ENCODE measurements at regions not wholly inside any gene's neighbourhood (a gene's known extent, or its start where the extent isn't known, plus 50 kb on each side); places are given as distances from the start of the nearest gene placed in this dataset.

DNA sequence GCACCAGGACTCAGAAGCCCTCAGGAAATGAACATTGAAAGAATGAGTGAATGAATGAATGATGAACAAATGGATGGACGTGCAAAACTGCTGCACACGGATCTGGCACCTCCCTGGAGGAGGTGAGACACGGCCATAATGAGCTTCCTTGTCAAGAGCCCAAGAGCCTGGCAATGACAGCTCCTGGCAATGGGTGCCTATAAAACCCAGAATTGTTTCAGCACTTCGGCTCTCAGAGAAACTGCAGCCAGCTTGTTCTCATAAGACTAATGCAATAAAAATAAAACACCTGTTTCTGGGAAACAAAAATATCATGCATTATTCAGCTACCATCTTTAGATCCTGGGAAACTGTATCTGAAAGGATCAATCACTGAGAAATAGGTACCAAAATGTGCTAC lies 200.5 kb upstream of the SFSWAP start:
- no peak overlapping the region for H3K4me2 ChIP-seq (ENCODE audit: control insufficient read depth, extremely low read depth, insufficient read depth, low read depth, low read length)
- no peaks in the 10 kb centered on the region for H3K27me3 ChIP-seq (ENCODE audit: control insufficient read depth, extremely low read depth, insufficient read depth, low read length)
- no peak overlapping the region for H3K27ac ChIP-seq (ENCODE audit: control insufficient read depth, insufficient read depth, low read length)
- H3K4me3 ChIP-seq (ENCODE audit: control insufficient read depth in 2 of 3, extremely low read depth in 1 of 3, insufficient read depth in 2 of 3, low read depth in 1 of 3, low read length in 3 of 3), result no peak overlapping the region
- FAIRE-seq (no peak), DNase-seq (ENCODE audit: low read depth, low spot score) (no peak)
- dilution Hi-C loops (cut with MboI; ENCODE audit: extremely low pct_ligation_motif_present, low sequenced_read_pairs), result no loop called here
- H3K9ac ChIP-seq (ENCODE audit: control insufficient read depth, extremely low read depth, insufficient read depth, low read length), result no peak overlapping the region
- H3K9me3 ChIP-seq (ENCODE audit: control insufficient read depth, low read depth, low read length), result no peaks in the 10 kb centered on the region
- peaks cover 7% of the 10 kb centered on the region for H3K4me1 ChIP-seq (ENCODE audit: control insufficient read depth, extremely low read depth, insufficient read depth, low read length)
- no peak overlapping the region for H2AFZ ChIP-seq (ENCODE audit: control insufficient read depth, low read length)
- H3K9me1 ChIP-seq (ENCODE audit: control insufficient read depth, extremely low read depth, insufficient read depth, low read length), result no peaks in the 10 kb centered on the region
- no peaks in the 10 kb centered on the region for H4K20me1 ChIP-seq (ENCODE audit: control insufficient read depth, extremely low read depth, insufficient read depth, low read length)
- H3K36me3 ChIP-seq (ENCODE audit: control insufficient read depth in 2 of 2, extremely low read depth in 1 of 2, insufficient read depth in 2 of 2, low read length in 2 of 2), result no peaks in the 10 kb centered on the region
- TF ChIP-seq, protein P1, sequence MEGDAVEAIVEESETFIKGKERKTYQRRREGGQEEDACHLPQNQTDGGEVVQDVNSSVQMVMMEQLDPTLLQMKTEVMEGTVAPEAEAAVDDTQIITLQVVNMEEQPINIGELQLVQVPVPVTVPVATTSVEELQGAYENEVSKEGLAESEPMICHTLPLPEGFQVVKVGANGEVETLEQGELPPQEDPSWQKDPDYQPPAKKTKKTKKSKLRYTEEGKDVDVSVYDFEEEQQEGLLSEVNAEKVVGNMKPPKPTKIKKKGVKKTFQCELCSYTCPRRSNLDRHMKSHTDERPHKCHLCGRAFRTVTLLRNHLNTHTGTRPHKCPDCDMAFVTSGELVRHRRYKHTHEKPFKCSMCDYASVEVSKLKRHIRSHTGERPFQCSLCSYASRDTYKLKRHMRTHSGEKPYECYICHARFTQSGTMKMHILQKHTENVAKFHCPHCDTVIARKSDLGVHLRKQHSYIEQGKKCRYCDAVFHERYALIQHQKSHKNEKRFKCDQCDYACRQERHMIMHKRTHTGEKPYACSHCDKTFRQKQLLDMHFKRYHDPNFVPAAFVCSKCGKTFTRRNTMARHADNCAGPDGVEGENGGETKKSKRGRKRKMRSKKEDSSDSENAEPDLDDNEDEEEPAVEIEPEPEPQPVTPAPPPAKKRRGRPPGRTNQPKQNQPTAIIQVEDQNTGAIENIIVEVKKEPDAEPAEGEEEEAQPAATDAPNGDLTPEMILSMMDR (optimal IDR thresholded peaks at IDR 0.05 in 1 of 3, IDR thresholded peaks at IDR 0.05 in 1 of 3, conservative IDR thresholded peaks at IDR 0.05 in 1 of 3; ENCODE audit: extremely low read depth in 1 of 3, insufficient read depth in 2 of 3, low read length in 3 of 3), result no peak
- TF ChIP-seq EZH2 (IDR thresholded peaks at IDR 0.05; ENCODE audit: low read length), result no peak
- H3K79me2 ChIP-seq (ENCODE audit: control insufficient read depth, insufficient read depth, low read length), result no peaks in the 10 kb centered on the region

DNA sequence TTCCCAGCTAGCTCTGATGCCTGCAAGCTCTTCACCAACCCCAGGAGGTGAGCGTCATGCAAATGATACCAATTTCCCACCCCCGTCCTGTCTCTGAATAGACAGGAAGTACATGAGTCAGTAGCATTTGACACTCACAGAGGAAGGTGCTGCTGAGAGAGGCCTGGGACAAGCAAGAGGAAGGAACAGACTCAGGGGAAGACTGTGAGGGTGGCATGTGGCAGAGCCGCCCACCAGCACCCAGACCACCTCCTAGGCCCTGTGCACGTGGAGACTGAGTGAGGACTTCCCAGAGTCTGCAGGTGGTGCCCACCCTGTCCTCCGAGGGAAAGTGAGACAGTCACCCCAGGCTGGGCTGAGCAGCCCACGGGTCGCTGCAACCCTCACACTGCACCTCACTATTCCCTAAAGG lies 199.5 kb upstream of the SFSWAP start:
- Histone ChIP-seq H3K9me1 (ENCODE audit: control insufficient read depth, extremely low read depth, insufficient read depth, low read length) (no peaks in the 10 kb centered on the region), H3K4me2 (ENCODE audit: control insufficient read depth, extremely low read depth, insufficient read depth, low read depth, low read length) (no peak overlapping the region), H3K36me3 (ENCODE audit: control insufficient read depth in 2 of 2, extremely low read depth in 1 of 2, insufficient read depth in 2 of 2, low read length in 2 of 2) (no peaks in the 10 kb centered on the region), H3K4me1 (ENCODE audit: control insufficient read depth, extremely low read depth, insufficient read depth, low read length) (peaks cover 7% of the 10 kb centered on the region), H3K79me2 (ENCODE audit: control insufficient read depth, insufficient read depth, low read length) (no peaks in the 10 kb centered on the region), H3K4me3 (ENCODE audit: control insufficient read depth in 2 of 3, extremely low read depth in 1 of 3, insufficient read depth in 2 of 3, low read depth in 1 of 3, low read length in 3 of 3) (no peak overlapping the region), H3K27me3 (ENCODE audit: control insufficient read depth, extremely low read depth, insufficient read depth, low read length) (no peaks in the 10 kb centered on the region), H3K27ac (ENCODE audit: control insufficient read depth, insufficient read depth, low read length) (no peak overlapping the region), H3K9me3 (ENCODE audit: control insufficient read depth, low read depth, low read length) (no peaks in the 10 kb centered on the region), H3K9ac (ENCODE audit: control insufficient read depth, extremely low read depth, insufficient read depth, low read length) (no peak overlapping the region), H4K20me1 (ENCODE audit: control insufficient read depth, extremely low read depth, insufficient read depth, low read length) (no peaks in the 10 kb centered on the region), H2AFZ (ENCODE audit: control insufficient read depth, low read length) (no peak overlapping the region)
- FAIRE-seq, result no peak
- dilution Hi-C loops (cut with MboI; ENCODE audit: extremely low pct_ligation_motif_present, low sequenced_read_pairs), result no loop called here
- DNase-seq (ENCODE audit: low read depth, low spot score), result peak; percentile 21
- TF ChIP-seq, protein P1 (optimal IDR thresholded peaks at IDR 0.05 in 1 of 3, IDR thresholded peaks at IDR 0.05 in 1 of 3, conservative IDR thresholded peaks at IDR 0.05 in 1 of 3; ENCODE audit: extremely low read depth in 1 of 3, insufficient read depth in 2 of 3, low read length in 3 of 3), result no peak
- no peak for TF ChIP-seq EZH2 (IDR thresholded peaks at IDR 0.05; ENCODE audit: low read length)

Measured in keratinocyte (primary cell).